ENCODE measurements at regions not wholly inside any gene's neighbourhood (a gene's known extent, or its start where the extent isn't known, plus 50 kb on each side); places are given as distances from the start of the nearest gene placed in this dataset.

DNA sequence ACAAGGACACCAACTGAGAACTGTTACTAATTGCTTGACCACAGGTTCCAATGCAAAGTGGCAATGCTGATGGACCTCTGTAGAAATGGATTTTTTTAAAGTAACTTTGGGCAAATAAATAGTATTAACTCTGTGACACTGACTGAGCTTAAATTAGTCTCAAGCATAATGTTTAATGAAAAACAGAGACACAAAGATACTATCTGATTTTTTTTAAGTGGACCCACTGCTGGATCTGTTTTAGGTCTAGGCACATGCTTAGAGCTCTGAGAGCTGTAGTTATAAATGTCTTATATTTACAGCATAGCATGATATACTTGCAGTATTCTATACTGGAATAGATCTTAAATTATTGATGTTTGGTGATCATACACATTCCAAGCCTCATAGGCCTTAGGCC lies 481.6 kb upstream of the LRRC7 start (continued):
- no peak for TF ChIP-seq MAX (IDR thresholded peaks at IDR 0.05)
- TF ChIP-seq, protein P1, sequence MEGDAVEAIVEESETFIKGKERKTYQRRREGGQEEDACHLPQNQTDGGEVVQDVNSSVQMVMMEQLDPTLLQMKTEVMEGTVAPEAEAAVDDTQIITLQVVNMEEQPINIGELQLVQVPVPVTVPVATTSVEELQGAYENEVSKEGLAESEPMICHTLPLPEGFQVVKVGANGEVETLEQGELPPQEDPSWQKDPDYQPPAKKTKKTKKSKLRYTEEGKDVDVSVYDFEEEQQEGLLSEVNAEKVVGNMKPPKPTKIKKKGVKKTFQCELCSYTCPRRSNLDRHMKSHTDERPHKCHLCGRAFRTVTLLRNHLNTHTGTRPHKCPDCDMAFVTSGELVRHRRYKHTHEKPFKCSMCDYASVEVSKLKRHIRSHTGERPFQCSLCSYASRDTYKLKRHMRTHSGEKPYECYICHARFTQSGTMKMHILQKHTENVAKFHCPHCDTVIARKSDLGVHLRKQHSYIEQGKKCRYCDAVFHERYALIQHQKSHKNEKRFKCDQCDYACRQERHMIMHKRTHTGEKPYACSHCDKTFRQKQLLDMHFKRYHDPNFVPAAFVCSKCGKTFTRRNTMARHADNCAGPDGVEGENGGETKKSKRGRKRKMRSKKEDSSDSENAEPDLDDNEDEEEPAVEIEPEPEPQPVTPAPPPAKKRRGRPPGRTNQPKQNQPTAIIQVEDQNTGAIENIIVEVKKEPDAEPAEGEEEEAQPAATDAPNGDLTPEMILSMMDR (IDR thresholded peaks at IDR 0.05; ENCODE audit: low read depth, low read length, missing input control): no peak
- no peak for TF ChIP-seq YY1 (IDR thresholded peaks at IDR 0.05)

GRCh38 chr1:69088571-69088970 lies 479.2 kb upstream of the LRRC7 start:
- Histone ChIP-seq H3K9ac (ENCODE audit: low read depth in 1 of 2, low read length in 2 of 2) (no peak overlapping the region), H3K27ac (ENCODE audit: low read depth in 1 of 2, low read length in 2 of 2) (no peak overlapping the region), H3K36me3 (ENCODE audit: control insufficient read depth in 4 of 4, insufficient read depth in 3 of 4, low read depth in 1 of 4, low read length in 3 of 4) (no peaks in the 10 kb centered on the region), H3K9me3 (ENCODE audit: control insufficient read depth in 4 of 4, low read length in 3 of 4) (no peaks in the 10 kb centered on the region), H3K4me1 (ENCODE audit: control insufficient read depth in 4 of 4, insufficient read depth in 4 of 4, low read length in 3 of 4) (no peaks in the 10 kb centered on the region), H3K27me3 (ENCODE audit: control insufficient read depth in 4 of 4, insufficient read depth in 4 of 4, low read length in 3 of 4) (no peaks in the 10 kb centered on the region), H3K4me3 (ENCODE audit: low read depth in 1 of 3, low read length in 3 of 3) (no peak overlapping the region)
- WGBS: 26% methylated on average over 1 of the region's 1 CpG
- no peak for DNase-seq (ENCODE audit: low spot score)
- TF ChIP-seq RAD21 (IDR thresholded peaks at IDR 0.05): no peak
- no peak for TF ChIP-seq MAX (IDR thresholded peaks at IDR 0.05)
- TF ChIP-seq, protein P2, sequence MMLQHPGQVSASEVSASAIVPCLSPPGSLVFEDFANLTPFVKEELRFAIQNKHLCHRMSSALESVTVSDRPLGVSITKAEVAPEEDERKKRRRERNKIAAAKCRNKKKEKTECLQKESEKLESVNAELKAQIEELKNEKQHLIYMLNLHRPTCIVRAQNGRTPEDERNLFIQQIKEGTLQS (IDR thresholded peaks at IDR 0.05): no peak
- TF ChIP-seq, protein P3, sequence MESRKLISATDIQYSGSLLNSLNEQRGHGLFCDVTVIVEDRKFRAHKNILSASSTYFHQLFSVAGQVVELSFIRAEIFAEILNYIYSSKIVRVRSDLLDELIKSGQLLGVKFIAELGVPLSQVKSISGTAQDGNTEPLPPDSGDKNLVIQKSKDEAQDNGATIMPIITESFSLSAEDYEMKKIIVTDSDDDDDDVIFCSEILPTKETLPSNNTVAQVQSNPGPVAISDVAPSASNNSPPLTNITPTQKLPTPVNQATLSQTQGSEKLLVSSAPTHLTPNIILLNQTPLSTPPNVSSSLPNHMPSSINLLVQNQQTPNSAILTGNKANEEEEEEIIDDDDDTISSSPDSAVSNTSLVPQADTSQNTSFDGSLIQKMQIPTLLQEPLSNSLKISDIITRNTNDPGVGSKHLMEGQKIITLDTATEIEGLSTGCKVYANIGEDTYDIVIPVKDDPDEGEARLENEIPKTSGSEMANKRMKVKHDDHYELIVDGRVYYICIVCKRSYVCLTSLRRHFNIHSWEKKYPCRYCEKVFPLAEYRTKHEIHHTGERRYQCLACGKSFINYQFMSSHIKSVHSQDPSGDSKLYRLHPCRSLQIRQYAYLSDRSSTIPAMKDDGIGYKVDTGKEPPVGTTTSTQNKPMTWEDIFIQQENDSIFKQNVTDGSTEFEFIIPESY (IDR thresholded peaks at IDR 0.05): no peak
- TF ChIP-seq FOXA1 (IDR thresholded peaks at IDR 0.05): no peak
- no peak for TF ChIP-seq SP1 (IDR thresholded peaks at IDR 0.05)
- TF ChIP-seq GABPA (IDR thresholded peaks at IDR 0.05 in 1 of 2, conservative IDR thresholded peaks at IDR 0.05 in 1 of 2): no peak
- TF ChIP-seq EGR1 (IDR thresholded peaks at IDR 0.05; ENCODE audit: low read depth in 2 of 2): no peak
- TF ChIP-seq, protein P1 (IDR thresholded peaks at IDR 0.05; ENCODE audit: low read depth, low read length, missing input control): no peak
- TF ChIP-seq HNF4A (conservative IDR thresholded peaks at IDR 0.05): no peak
- TF ChIP-seq REST (IDR thresholded peaks at IDR 0.05): no peak
- TF ChIP-seq YY1 (IDR thresholded peaks at IDR 0.05): no peak
- no peak for TF ChIP-seq TAF1 (conservative IDR thresholded peaks at IDR 0.05)
- TF ChIP-seq RXRA (IDR thresholded peaks at IDR 0.05): no peak
- no peak for TF ChIP-seq FOXA2 (IDR thresholded peaks at IDR 0.05)
- TF ChIP-seq NR2F2 (IDR thresholded peaks at IDR 0.05): no peak
- no peak for TF ChIP-seq HNF4G (IDR thresholded peaks at IDR 0.05)
- TF ChIP-seq JUND (IDR thresholded peaks at IDR 0.05): no peak
